ENCODE measurements at regions not wholly inside any gene's neighbourhood (a gene's known extent, or its start where the extent isn't known, plus 50 kb on each side); places are given as distances from the start of the nearest gene placed in this dataset.

DNA sequence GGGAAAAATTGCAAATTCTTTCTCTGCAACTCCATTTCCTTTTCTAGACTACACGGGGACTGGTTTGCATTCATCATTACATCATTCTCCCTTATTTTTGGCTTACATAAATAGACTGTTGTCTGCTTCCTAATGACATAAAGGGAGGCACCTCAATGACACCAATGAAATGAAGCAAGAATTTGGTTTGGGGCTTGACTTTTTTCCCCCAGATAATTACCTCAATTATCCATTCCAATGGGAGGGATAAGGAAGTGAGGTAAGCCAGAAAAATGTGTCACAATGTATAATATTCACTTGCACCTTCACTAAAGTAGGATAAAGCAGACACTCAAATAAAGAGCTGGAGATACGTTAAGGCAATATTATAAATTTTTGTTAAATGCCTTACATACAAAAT lies 240.6 kb upstream of the GRIP1 start:
- DNase-seq, result no peak

- DNase-seq, result no peak
These were observed 241.3 kb upstream of the GRIP1 start for GRCh38 chr12:66920205-66920604.

- no peak for DNase-seq
These were observed 242.3 kb upstream of the GRIP1 start for GRCh38 chr12:66921151-66921550.

- no peak for DNase-seq
These were observed 246.2 kb upstream of the GRIP1 start for GRCh38 chr12:66925083-66925482.

- no peak for DNase-seq
These were observed 250.2 kb upstream of the GRIP1 start for GRCh38 chr12:66929121-66929520.

DNA sequence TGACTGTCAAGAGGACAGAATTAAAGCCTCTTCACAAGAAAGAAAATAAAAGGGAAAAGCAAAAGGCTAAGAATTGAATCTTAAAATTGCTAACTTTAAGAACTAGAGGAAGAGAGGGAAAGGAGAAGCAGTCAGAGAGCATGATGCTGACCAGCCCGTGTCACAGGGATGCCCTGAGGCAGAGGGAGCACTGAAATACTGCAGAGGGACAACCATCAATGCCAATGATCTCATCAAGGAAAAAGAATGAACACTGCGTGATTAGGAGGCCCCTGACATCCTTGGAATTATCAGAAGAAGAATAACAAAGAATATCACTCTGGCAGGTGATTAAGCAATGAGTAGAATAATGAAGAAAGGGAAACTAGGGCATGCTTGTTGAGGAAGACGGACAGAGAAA lies 252.2 kb upstream of the GRIP1 start:
- DNase-seq, result no peak

DNA sequence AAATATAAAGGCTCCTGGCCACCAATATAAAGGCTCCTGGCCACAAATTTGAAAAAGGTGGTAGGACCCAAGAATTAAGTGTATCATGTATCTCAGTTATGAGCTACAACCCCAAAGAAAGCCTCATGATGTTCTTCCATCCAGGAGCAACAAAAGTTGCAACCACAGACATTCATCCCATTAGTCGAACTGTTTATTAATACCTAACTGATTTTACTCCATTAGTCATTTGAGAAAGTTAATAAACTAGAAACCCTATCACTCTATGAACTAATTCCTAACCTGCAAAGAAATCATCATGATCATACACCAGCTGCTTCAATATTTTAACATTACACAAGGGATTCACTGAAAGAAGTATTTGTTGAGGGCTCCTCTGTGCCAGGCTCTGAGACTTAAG lies 253.2 kb upstream of the GRIP1 start:
- DNase-seq, result no peak

- no peak for DNase-seq
These were observed 255.6 kb upstream of the GRIP1 start for GRCh38 chr12:66934302-66935062.

GRCh38 chr12:66941150-66941549 lies 262.3 kb upstream of the GRIP1 start:
- DNase-seq, result no peak

DNA sequence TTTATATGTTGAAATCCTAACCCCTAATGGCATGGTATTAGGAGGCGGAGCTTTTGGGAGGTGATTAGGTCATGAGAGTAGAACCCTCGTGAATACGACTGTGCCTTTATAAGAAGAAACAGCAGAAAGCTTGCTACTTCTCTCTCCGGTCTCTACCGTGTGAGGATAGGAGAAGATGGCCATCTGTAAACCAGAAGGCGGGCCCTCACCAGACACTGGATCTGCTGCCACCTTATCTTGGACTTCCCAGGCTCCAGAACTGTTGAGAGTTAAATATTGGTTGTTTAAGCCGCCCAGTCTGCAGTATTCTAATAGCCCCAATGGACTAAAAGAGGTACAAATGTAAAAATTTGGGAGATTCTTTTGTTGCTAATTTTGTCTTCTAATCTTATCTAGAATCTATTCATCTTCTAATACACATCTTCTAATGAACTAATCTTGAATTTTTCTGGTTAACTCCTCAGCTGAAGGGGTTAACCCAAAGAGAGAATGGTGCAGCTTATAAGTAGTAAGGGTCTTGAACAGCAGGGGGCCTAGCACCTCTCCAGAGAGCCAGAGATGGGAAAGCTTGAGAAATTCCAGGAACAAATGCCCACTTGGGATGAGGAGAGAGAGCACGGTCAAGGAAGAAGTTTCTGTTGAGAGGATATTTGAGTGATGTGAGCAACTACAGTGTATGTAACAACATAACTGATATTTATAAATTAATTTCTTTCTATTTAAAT lies 264.0 kb upstream of the GRIP1 start:
- DNase-seq, result no peak

DNA sequence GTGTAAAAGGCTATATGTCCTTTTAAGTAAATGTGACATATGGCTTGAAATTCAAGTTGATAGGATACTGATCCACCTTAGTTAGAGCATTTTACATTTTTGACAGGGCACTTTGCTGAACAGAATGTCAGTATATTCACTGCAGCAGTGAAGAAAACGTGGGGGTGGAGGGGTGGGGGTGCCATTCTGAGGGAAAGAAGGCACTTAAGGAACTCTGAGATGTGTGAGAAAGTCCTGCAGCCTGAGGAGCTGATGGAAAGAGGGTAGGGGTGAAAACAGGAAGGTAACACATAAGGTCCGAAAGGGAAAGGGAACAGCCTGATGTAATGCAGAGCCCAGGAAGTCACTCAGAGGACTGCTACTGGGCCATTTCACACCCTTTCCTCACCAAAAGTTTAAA lies 265.5 kb upstream of the GRIP1 start:
- DNase-seq, result no peak

DNA sequence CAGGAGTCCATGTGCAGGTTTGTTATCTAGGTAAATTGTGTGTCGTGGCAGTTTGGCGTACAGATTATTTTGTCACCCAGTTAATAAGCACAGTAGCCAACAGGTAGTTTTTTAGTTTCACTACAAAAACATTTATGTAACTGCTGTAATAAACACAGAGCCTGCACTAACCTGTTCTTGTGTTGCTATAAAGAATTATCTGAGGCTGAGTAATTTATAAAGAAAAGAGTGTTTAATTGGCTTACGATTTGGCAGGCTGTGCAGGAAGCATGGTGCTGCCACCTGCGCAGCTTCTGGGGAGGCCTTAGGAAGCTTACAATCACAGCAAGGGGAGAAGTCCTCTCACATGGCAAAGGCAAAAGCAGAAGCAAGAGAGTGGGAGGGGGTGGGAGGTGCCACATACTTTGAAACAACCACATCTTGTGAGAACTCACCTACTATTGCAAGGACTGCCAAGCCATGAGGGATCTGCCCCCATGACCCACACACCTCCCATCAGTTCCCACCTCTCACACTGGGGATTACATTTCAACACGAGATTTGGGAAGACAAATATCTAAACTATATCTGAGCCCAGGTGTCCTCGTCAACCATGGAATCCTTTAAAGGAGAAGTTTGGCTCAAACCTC lies 266.4 kb upstream of the GRIP1 start:
- DNase-seq, result no peak

GRCh38 chr12:66947119-66947518 lies 268.2 kb upstream of the GRIP1 start:
- no peak for DNase-seq

DNA sequence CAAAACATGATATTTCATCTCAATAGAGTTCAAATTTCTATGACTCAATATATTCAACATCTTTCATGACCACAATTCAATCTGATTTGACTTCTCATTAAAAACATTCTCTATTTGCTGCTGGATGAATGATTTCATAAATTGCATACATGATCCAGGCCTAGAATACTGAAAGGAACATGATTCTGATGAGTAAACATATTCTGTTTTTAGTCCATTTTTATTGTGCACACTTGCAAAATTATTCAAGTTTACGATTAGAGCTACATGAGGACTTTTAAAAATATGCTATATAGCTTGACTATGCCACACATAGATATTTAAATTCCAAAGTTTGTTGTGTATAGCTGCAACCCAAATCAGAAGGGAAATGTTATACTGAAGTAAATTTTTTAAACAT lies 273.8 kb upstream of the GRIP1 start:
- no peak for DNase-seq

DNA sequence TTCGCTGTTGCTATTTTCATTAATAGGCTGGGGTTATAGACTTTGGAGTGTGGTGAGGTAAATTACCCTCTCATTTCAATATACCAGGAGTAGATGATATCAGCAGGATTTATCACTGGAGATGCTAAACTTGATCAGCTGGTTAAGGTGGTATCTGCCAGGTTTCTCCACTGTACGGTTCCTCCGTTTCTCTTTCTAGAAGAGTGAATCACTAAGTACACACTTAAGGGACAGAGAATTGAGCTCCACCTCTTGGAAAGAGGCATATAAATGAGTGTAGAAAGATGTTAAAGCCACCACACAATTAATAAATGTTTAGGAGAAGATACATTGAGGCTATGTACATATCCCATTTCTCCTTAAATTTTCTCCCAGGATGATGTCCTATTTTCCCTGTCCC lies 277.4 kb upstream of the GRIP1 start:
- DNase-seq, result no peak

DNA sequence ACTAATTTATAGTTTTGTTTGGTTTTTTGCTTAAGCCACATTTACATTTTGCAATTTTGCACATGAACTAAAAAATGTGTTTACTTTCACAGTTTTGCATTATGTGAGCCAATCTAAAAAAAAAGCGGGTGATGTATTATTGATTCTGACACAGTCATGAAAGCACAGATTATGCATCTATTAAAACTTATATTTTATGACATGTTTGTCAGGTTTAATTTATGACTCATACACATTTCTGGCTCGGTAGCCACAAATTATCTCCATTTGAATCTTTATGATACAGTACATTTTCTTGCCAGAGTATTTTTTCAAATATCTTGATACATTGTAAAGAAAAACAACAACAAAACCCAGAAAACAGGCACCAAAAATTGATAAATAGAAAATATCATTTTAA lies 280.4 kb upstream of the GRIP1 start:
- no peak for DNase-seq

- DNase-seq, result no peak
These were observed 281.1 kb upstream of the GRIP1 start for GRCh38 chr12:66960006-66960405.

- no peak for DNase-seq
These were observed 282.1 kb upstream of the GRIP1 start for GRCh38 chr12:66960704-66961690.

GRCh38 chr12:66962290-66962689 lies 283.4 kb upstream of the GRIP1 start:
- DNase-seq, result no peak

DNA sequence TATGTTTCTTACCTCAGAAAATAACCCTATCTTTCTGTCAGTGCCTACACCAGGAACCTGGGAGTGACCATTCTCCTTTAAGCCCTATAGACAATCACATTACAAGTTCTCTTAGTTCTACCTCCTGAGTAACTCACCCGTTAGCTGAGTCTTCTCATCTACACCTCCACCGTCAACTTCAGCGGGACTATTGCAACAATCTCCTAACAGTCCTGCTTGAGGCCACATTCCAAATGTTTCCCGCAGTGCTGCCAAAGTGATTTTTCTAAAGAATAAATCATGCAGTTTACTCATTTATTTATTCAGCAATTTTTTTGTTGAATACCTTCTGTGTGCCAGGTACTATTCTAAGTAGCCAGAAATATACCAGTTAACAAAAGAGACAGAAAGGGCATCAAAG lies 285.0 kb upstream of the GRIP1 start:
- no peak for DNase-seq

DNA sequence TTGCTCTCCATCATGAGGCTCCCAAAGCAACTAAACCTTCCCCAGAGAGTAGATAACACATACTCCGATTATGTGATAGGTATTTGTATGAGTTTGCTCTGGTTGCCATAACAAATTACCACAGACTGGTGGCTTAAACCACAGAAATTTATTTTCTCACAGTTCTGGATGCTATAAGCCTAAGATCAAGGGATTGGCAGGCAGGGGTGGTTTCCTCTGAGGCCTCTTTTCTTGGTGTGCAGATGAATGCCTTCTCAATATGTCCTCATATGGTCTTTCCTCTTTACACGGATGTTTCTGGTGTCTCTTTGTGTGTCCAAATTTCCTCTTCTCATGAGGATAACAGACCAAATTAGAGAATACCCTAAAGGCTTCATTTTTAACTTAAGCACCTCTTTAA lies 285.8 kb upstream of the GRIP1 start:
- no peak for DNase-seq

DNA sequence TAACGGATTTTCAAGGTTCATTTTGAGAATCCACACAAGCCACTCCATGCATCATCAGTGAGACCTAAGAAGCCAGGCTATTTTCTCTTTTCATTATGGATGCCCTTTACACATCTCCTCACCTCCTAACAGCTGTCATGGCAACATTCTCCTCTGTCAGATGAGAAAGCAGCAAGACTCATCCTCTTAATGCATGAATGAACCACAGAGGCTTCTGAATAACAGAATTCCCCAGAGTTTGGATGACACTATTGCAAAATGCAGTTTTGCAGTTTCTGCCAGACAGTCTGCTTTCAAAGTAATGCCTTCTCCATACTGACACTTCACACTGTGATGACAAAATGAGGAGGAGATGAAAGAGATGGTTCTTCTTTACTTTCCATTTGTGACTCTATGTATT lies 286.7 kb upstream of the GRIP1 start:
- DNase-seq, result no peak

GRCh38 chr12:66971816-66972215 lies 292.9 kb upstream of the GRIP1 start:
- no peak for DNase-seq

Data from NCI-H1694 (cell line).